ENCODE measurements at regions not wholly inside any gene's neighbourhood (a gene's known extent, or its start where the extent isn't known, plus 50 kb on each side); places are given as distances from the start of the nearest gene placed in this dataset.
A peak's percentile ranks its signal among the peaks of the same experiment; 100 is the strongest.

DNA sequence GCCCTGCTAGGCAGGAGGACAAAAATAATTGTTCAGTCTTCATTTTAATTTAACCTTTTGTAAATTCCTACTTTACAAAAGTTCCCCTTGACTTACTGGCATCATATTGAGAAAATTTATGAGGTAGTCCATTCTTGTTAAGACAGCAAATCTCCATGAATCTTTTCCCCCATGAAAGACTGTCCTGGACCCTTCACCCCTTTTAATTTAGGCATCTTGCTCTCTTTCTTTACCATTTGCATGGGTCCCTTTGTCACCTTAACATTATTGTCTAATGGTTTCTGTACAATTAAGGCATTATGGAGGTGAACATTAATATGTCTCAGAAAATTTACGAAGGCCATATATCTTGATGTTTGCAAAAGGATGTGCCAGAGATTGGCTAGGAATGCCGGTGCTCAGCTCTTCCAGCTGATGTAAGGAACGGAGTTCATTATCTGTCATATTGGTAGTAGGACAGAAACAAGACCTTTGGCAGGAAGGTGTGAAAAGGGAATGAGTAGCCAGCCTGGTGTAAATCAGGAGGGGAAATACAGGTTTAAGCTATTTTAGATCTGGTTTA, 382.8 kb upstream of the TSHZ2 start:
- no peak overlapping the region for H3K4me2 ChIP-seq
- H3K79me2 ChIP-seq (ENCODE audit: low read depth): no peaks in the 10 kb centered on the region
- H3K4me3 ChIP-seq: no peak overlapping the region
- H3F3A ChIP-seq (ENCODE audit: insufficient read depth, low read depth): no peaks in the 10 kb centered on the region
- H3K27me3 ChIP-seq (ENCODE audit: insufficient read depth, low read depth): peaks cover 3% of the 10 kb centered on the region; the same call in 1 of the 2 replicates
- no peak overlapping the region for H2AFZ ChIP-seq
- intact Hi-C loops (cut with micrococcal nuclease; ENCODE audit: unreplicated experiment): no loop called here
- ChIA-PET CTCF (no interaction called here), POLR2A (ENCODE audit: unreplicated experiment) (no interaction called here)
- H4K20me1 ChIP-seq (ENCODE audit: insufficient read depth): no peaks in the 10 kb centered on the region
- BruUV-seq (replicated peaks): no TSS peak
- peak in 1 of 2 experiments; percentile 29 for DNase-seq
- no peak overlapping the region for H3K27ac ChIP-seq
- H3K4me1 ChIP-seq (replicated peaks; ENCODE audit: insufficient read depth): no peaks in the 10 kb centered on the region
- H3K9me3 ChIP-seq (ENCODE audit: insufficient read depth, low read depth): no peaks in the 10 kb centered on the region
- TF ChIP-seq, protein P1, sequence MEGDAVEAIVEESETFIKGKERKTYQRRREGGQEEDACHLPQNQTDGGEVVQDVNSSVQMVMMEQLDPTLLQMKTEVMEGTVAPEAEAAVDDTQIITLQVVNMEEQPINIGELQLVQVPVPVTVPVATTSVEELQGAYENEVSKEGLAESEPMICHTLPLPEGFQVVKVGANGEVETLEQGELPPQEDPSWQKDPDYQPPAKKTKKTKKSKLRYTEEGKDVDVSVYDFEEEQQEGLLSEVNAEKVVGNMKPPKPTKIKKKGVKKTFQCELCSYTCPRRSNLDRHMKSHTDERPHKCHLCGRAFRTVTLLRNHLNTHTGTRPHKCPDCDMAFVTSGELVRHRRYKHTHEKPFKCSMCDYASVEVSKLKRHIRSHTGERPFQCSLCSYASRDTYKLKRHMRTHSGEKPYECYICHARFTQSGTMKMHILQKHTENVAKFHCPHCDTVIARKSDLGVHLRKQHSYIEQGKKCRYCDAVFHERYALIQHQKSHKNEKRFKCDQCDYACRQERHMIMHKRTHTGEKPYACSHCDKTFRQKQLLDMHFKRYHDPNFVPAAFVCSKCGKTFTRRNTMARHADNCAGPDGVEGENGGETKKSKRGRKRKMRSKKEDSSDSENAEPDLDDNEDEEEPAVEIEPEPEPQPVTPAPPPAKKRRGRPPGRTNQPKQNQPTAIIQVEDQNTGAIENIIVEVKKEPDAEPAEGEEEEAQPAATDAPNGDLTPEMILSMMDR (conservative IDR thresholded peaks at IDR 0.05): no peak
- TF ChIP-seq EZH2 (IDR thresholded peaks at IDR 0.05; ENCODE audit: low read depth): no peak
- no peaks in the 10 kb centered on the region for H3K36me3 ChIP-seq (ENCODE audit: low read depth)
- H3K9me2 ChIP-seq (ENCODE audit: insufficient read depth): no peaks in the 10 kb centered on the region

DNA sequence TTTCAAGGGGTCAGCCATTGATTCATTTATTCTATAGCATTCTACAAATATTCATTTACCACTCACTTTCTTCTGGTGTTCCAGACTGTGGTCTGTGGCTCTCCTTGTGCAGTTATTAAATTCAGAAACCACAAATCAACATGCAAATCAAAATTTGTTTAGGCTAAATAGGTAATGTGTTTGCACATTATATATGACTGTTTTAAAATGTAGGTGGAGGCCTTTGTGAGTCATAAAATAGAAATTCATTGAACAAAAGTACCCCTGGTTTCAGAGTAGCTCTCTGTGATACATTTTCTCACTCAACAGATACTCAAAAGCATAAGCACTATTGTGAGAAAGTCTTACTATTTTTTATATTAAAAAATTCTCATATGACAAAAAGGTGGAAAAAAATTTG, 385.5 kb upstream of the TSHZ2 start:
- no peak overlapping the region for H3K4me3 ChIP-seq
- H3K4me1 ChIP-seq (replicated peaks; ENCODE audit: insufficient read depth): no peaks in the 10 kb centered on the region
- no peaks in the 10 kb centered on the region for H3K9me3 ChIP-seq (ENCODE audit: insufficient read depth, low read depth)
- H3K27ac ChIP-seq: no peak overlapping the region
- BruUV-seq (replicated peaks): no TSS peak
- H3F3A ChIP-seq (ENCODE audit: insufficient read depth, low read depth): no peaks in the 10 kb centered on the region
- intact Hi-C loops (cut with micrococcal nuclease; ENCODE audit: unreplicated experiment): no loop called here
- POLR2A ChIA-PET (ENCODE audit: unreplicated experiment): no interaction called here
- no peak overlapping the region for H3K4me2 ChIP-seq
- no peaks in the 10 kb centered on the region; the same call in 1 of the 2 replicates for H3K27me3 ChIP-seq (ENCODE audit: insufficient read depth, low read depth)
- peak in 1 of 2 experiments; percentile 34 for DNase-seq
- H3K36me3 ChIP-seq (ENCODE audit: low read depth): no peaks in the 10 kb centered on the region
- TF ChIP-seq, protein P1 (conservative IDR thresholded peaks at IDR 0.05): no peak
- no peak for TF ChIP-seq EZH2 (IDR thresholded peaks at IDR 0.05; ENCODE audit: low read depth)
- no peaks in the 10 kb centered on the region for H4K20me1 ChIP-seq (ENCODE audit: insufficient read depth)
- CTCF ChIA-PET: no interaction called here
- H3K9me2 ChIP-seq (ENCODE audit: insufficient read depth): no peaks in the 10 kb centered on the region
- no peaks in the 10 kb centered on the region for H3K79me2 ChIP-seq (ENCODE audit: low read depth)
- no peak overlapping the region for H2AFZ ChIP-seq

DNA sequence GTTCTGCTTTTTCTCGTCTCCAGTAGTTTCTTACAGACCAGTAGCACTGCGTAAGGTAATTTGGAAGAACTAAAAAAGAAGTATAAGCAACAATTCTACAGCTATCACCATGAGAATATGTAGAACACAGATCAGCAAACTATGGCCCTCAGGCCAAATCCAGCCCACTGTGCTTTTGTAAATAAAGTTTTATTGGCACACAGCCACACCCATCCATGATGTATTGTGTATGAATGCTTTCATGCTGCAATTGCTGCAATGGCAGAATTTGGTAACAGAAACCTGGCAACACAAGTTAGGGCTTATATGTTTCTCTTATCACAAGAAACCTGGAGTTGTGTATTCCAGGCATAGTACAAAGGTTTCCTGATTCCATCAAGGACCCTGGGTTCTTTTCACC, 386.8 kb upstream of the TSHZ2 start:
- no peaks in the 10 kb centered on the region; the same call in 1 of the 2 replicates for H3K27me3 ChIP-seq (ENCODE audit: insufficient read depth, low read depth)
- no peaks in the 10 kb centered on the region for H3K79me2 ChIP-seq (ENCODE audit: low read depth)
- no peak overlapping the region for H3K4me3 ChIP-seq
- CTCF ChIA-PET: no interaction called here
- H3F3A ChIP-seq (ENCODE audit: insufficient read depth, low read depth): no peaks in the 10 kb centered on the region
- H3K4me2 ChIP-seq: no peak overlapping the region
- no peaks in the 10 kb centered on the region for H4K20me1 ChIP-seq (ENCODE audit: insufficient read depth)
- POLR2A ChIA-PET (ENCODE audit: unreplicated experiment): no interaction called here
- no peak overlapping the region for H3K27ac ChIP-seq
- no peaks in the 10 kb centered on the region for H3K9me3 ChIP-seq (ENCODE audit: insufficient read depth, low read depth)
- intact Hi-C loops (cut with micrococcal nuclease; ENCODE audit: unreplicated experiment): no loop called here
- H3K4me1 ChIP-seq (replicated peaks; ENCODE audit: insufficient read depth): no peaks in the 10 kb centered on the region
- H3K9me2 ChIP-seq (ENCODE audit: insufficient read depth): no peaks in the 10 kb centered on the region
- BruUV-seq (replicated peaks): no TSS peak
- TF ChIP-seq EZH2 (IDR thresholded peaks at IDR 0.05; ENCODE audit: low read depth): no peak
- TF ChIP-seq, protein P1 (conservative IDR thresholded peaks at IDR 0.05): no peak
- no peak for DNase-seq
- no peaks in the 10 kb centered on the region for H3K36me3 ChIP-seq (ENCODE audit: low read depth)
- no peak overlapping the region for H2AFZ ChIP-seq

Data from PC-9 (cell line).